GM21717 (cell line): ENCODE measurements at regions not wholly inside any gene's neighbourhood (a gene's known extent, or its start where the extent isn't known, plus 50 kb on each side); places are given as distances from the start of the nearest gene placed in this dataset.

Experiments used
- ATAC-seq: cut with Tn5 transposase; IDR thresholded peaks from one replicate; pipeline ENCODE4 v1.9.1; 2021; ENCODE audit warnings: mild to moderate bottlenecking, moderate library complexity; ENCODE audit not compliant: unreplicated experiment

GRCh38 chr12:125222876-125223275 is 157.6 kb downstream of the AACS start:
- ATAC-seq, result no peak

GRCh38 chr12:125225641-125226040 is 160.4 kb downstream of the AACS start:
- no peak for ATAC-seq

GRCh38 chr12:125228519-125229260 is 163.5 kb downstream of the AACS start:
- no peak for ATAC-seq

- ATAC-seq, result no peak
Observed at GRCh38 chr12:125229878-125230530, 164.8 kb downstream of the AACS start.

- ATAC-seq, result no peak
Observed at GRCh38 chr12:125233319-125233718, 168.1 kb downstream of the AACS start.

- ATAC-seq, result no peak
Observed at GRCh38 chr12:125239563-125239962, 174.3 kb downstream of the AACS start.

- ATAC-seq, result no peak
Observed at GRCh38 chr12:125240717-125241116, 175.5 kb downstream of the AACS start.

- ATAC-seq, result no peak
Observed at GRCh38 chr12:125243811-125244210, 178.6 kb downstream of the AACS start.

- no peak for ATAC-seq
Observed at GRCh38 chr12:125244338-125244737, 179.1 kb downstream of the AACS start.

- no peak for ATAC-seq
Observed at GRCh38 chr12:125245581-125246557, 180.6 kb downstream of the AACS start.

- no peak for ATAC-seq
Observed at GRCh38 chr12:125247477-125247876, 182.2 kb downstream of the AACS start.

GRCh38 chr12:125249066-125249824 is 184.0 kb downstream of the AACS start:
- ATAC-seq, result no peak

- ATAC-seq, result no peak
Observed at GRCh38 chr12:125249932-125250331, 184.7 kb downstream of the AACS start.

GRCh38 chr12:125254236-125254635 is 189.0 kb downstream of the AACS start:
- ATAC-seq, result no peak

GRCh38 chr12:125254856-125255255 is 189.6 kb downstream of the AACS start:
- ATAC-seq, result no peak

GRCh38 chr12:125255935-125256633 is 190.8 kb downstream of the AACS start:
- no peak for ATAC-seq

- ATAC-seq, result no peak
Observed at GRCh38 chr12:125256634-125256936, 191.3 kb downstream of the AACS start.

GRCh38 chr12:125259178-125259867 is 194.1 kb downstream of the AACS start:
- ATAC-seq, result no peak

- no peak for ATAC-seq
Observed at GRCh38 chr12:125262851-125263250, 197.6 kb downstream of the AACS start.

GRCh38 chr12:125263385-125263784 is 198.2 kb downstream of the AACS start:
- no peak for ATAC-seq
